RWPE2 (cell line): ENCODE measurements at regions not wholly inside any gene's neighbourhood (a gene's known extent, or its start where the extent isn't known, plus 50 kb on each side); places are given as distances from the start of the nearest gene placed in this dataset.
"Not testable (repeated sequence)": the region's sequence is repeated elsewhere in the genome, so short reads cannot be mapped to it uniquely, and the experiment has no call there.

Experiments used
- ATAC-seq: fragments of 200-7000 bp; cut with Tn5 transposase; 3 replicates; pipeline ENCODE4 v1.9.1; 2021; ENCODE audit warnings: low read depth
- DNase-seq: peaks from one replicate; pipeline ENCODE4 v3.0.0-alpha.2; 2020; ENCODE audit warnings: low spot score
- H3K27ac ChIP-seq: fragments of 450-650 bp; 2 replicates; pipeline ENCODE4 v1.5.1; 2017; ENCODE audit warnings: mild to moderate bottlenecking; ENCODE audit not compliant: poor library complexity, severe bottlenecking
- H3K27me3 ChIP-seq: fragments of 250-450 bp; sonication (Bioruptor Pico); 2 replicates; pipeline ENCODE4 v1.5.1; 2021; ENCODE audit warnings: mild to moderate bottlenecking, moderate library complexity; ENCODE audit not compliant: insufficient read depth, poor library complexity, severe bottlenecking
- H3K36me3 ChIP-seq: fragments of 250-450 bp; sonication (Bioruptor Pico); 2 replicates; pipeline ENCODE4 v1.5.1; 2020; ENCODE audit warnings: low read depth, mild to moderate bottlenecking, moderate library complexity
- H3K4me1 ChIP-seq: fragments of 250-450 bp; sonication (Bioruptor Pico); 2 replicates; pipeline ENCODE4 v1.5.1; 2021; ENCODE audit warnings: mild to moderate bottlenecking, moderate library complexity; ENCODE audit not compliant: insufficient read depth, poor library complexity, severe bottlenecking
- H3K4me3 ChIP-seq: fragments of 250-450 bp; sonication (Bioruptor Pico); 2 replicates; pipeline ENCODE4 v1.5.1; 2021; ENCODE audit warnings: mild to moderate bottlenecking, moderate library complexity; ENCODE audit not compliant: severe bottlenecking
- H3K9me3 ChIP-seq: fragments of 250-450 bp; sonication (Bioruptor Pico); 2 replicates; pipeline ENCODE4 v1.5.1; 2021; ENCODE audit warnings: mild to moderate bottlenecking, moderate library complexity; ENCODE audit not compliant: severe bottlenecking
- CTCF ChIP-seq: fragments of 450-650 bp; IDR thresholded peaks from one replicate; pipeline ENCODE4 v1.5.1; 2017; ENCODE audit warnings: mild to moderate bottlenecking, moderate library complexity; ENCODE audit not compliant: poor library complexity, severe bottlenecking

DNA sequence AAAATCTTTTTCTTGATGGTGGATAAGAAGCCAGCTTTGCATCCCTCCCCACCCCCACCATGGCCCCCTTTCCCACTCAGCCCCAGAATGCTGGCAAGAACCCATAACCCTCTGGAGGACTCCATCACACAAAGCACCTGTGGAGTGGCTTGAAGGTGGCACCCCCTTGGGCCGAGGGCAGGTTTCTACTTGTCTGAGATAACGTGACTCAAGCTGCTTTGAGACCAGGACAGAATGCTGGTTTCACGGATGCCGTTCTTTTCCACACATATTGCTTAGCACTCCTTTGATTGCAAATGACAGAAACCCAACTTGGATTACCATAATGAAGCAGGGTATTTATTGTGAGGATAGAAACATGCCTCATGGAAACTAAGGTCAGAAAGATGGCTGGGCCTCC is 82.2 kb downstream of the LACC1 start:
- H3K27me3 ChIP-seq: no peaks in the 10 kb centered on the region
- no peaks in the 10 kb centered on the region for H3K4me1 ChIP-seq
- H3K36me3 ChIP-seq: no peaks in the 10 kb centered on the region
- no peaks in the 10 kb centered on the region for H3K9me3 ChIP-seq
- no peak for TF ChIP-seq CTCF
- no peak overlapping the region for H3K27ac ChIP-seq
- no peak for ATAC-seq
- DNase-seq: no peak
- no peak overlapping the region for H3K4me3 ChIP-seq

GRCh38 chr13:43963726-43964125 is 84.0 kb downstream of the LACC1 start:
- TF ChIP-seq CTCF: no peak
- DNase-seq: no peak
- Histone ChIP-seq H3K4me1 (no peaks in the 10 kb centered on the region), H3K9me3 (no peaks in the 10 kb centered on the region), H3K36me3 (no peaks in the 10 kb centered on the region), H3K27ac (no peak overlapping the region), H3K27me3 (no peaks in the 10 kb centered on the region), H3K4me3 (no peak overlapping the region)
- no peak for ATAC-seq

- no peak overlapping the region for H3K4me3 ChIP-seq
- H3K27me3 ChIP-seq: no peaks in the 10 kb centered on the region
- TF ChIP-seq CTCF: no peak
- H3K36me3 ChIP-seq: no peaks in the 10 kb centered on the region
- ATAC-seq: no peak
- H3K9me3 ChIP-seq: no peaks in the 10 kb centered on the region
- H3K27ac ChIP-seq: no peak overlapping the region
- no peak for DNase-seq
- H3K4me1 ChIP-seq: no peaks in the 10 kb centered on the region
Measured at GRCh38 chr13:43964698-43965458, 85.2 kb downstream of the LACC1 start.

GRCh38 chr13:43965459-43965845 is 85.7 kb downstream of the LACC1 start:
- no peak overlapping the region for H3K27ac ChIP-seq
- TF ChIP-seq CTCF: no peak
- no peak for ATAC-seq
- no peaks in the 10 kb centered on the region for H3K4me1 ChIP-seq
- no peaks in the 10 kb centered on the region for H3K36me3 ChIP-seq
- H3K9me3 ChIP-seq: no peaks in the 10 kb centered on the region
- no peak overlapping the region for H3K4me3 ChIP-seq
- H3K27me3 ChIP-seq: no peaks in the 10 kb centered on the region
- DNase-seq: no peak

DNA sequence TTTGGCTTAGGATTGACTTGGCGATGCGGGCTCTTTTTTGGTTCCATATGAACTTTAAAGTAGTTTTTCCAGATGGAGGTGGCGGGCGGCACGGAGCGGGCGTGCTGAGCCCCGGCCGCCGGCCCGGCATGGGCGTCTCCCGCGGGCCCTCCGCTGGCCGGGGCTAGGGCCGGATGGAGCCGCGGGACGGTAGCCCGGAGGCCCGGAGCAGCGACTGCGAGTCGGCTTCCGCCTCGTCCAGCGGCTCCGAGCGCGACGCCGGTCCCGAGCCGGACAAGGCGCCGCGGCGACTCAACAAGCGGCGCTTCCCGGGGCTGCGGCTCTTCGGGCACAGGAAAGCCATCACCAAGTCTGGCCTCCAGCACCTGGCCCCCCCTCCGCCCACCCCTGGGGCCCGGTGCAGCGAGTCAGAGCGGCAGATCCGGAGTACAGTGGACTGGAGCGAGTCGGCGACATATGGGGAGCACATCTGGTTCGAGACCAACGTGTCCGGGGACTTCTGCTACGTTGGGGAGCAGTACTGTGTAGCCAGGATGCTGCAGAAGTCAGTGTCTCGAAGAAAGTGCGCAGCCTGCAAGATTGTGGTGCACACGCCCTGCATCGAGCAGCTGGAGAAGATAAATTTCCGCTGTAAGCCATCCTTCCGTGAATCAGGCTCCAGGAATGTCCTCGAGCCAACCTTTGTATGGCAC is 88.7 kb downstream of the LACC1 start:
- ATAC-seq, H3K27ac ChIP-seq: not testable (repeated sequence)

DNA sequence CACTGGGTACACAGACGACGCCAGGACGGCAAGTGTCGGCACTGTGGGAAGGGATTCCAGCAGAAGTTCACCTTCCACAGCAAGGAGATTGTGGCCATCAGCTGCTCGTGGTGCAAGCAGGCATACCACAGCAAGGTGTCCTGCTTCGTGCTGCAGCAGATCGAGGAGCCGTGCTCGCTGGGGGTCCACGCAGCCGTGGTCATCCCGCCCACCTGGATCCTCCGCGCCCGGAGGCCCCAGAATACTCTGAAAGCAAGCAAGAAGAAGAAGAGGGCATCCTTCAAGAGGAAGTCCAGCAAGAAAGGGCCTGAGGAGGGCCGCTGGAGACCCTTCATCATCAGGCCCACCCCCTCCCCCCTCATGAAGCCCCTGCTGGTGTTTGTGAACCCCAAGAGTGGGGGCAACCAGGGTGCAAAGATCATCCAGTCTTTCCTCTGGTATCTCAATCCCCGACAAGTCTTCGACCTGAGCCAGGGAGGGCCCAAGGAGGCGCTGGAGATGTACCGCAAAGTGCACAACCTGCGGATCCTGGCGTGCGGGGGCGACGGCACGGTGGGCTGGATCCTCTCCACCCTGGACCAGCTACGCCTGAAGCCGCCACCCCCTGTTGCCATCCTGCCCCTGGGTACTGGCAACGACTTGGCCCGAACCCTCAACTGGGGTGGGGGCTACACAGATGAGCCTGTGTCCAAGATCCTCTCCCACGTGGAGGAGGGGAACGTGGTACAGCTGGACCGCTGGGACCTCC is 89.4 kb downstream of the LACC1 start:
- not testable (repeated sequence) for H3K4me3 ChIP-seq, H3K9me3 ChIP-seq, H3K36me3 ChIP-seq, DNase-seq, H3K27me3 ChIP-seq, H3K27ac ChIP-seq, H3K4me1 ChIP-seq, ATAC-seq

More for the DNA sequence above, 88.7 kb downstream of the LACC1 start:
- not testable (repeated sequence) for DNase-seq, H3K36me3 ChIP-seq, H3K27me3 ChIP-seq, H3K9me3 ChIP-seq, H3K4me1 ChIP-seq, H3K4me3 ChIP-seq

- H3K4me3 ChIP-seq, ATAC-seq, H3K36me3 ChIP-seq, DNase-seq, H3K9me3 ChIP-seq, H3K27me3 ChIP-seq, H3K4me1 ChIP-seq, H3K27ac ChIP-seq: not testable (repeated sequence)
Measured at GRCh38 chr13:43969919-43970318, 90.2 kb downstream of the LACC1 start.
